GM23338 (cell line): ENCODE measurements at regions not wholly inside any gene's neighbourhood (a gene's known extent, or its start where the extent isn't known, plus 50 kb on each side); places are given as distances from the start of the nearest gene placed in this dataset.

Experiments
- ATAC-seq: fragments of 200-7000 bp; cut with Tn5 transposase; 3 replicates; pipeline ENCODE4 v1.9.1; 2020
- DNase-seq: peaks from one replicate; pipeline ENCODE4 v3.0.0-alpha.2; 2015; ENCODE audit warnings: low spot score
- H2AFZ ChIP-seq: fragments of 200-600 bp; sonication (generic); 2 replicates; pipeline ENCODE4 v1.8.0; 2016; ENCODE audit warnings: antibody characterized with exemption, mild to moderate bottlenecking, moderate library complexity
- H3F3A ChIP-seq: fragments of 200-600 bp; sonication (generic); replicated peaks from 2 replicates; pipeline ENCODE4 v1.8.0; 2017; ENCODE audit warnings: antibody characterized with exemption, mixed run types, low read depth
- H3K27ac ChIP-seq: fragments of 200-600 bp; sonication (generic); 2 replicates; pipeline ENCODE4 v1.6.1; 2016; ENCODE audit warnings: low read depth
- H3K27me3 ChIP-seq: fragments of 200-600 bp; sonication (generic); 2 replicates; pipeline ENCODE4 v1.8.0; 2016; ENCODE audit warnings: mild to moderate bottlenecking, mixed run types, moderate library complexity; ENCODE audit not compliant: insufficient read depth
- H3K36me3 ChIP-seq: fragments of 200-600 bp; sonication (generic); 2 replicates; pipeline ENCODE4 v1.8.0; 2016; ENCODE audit warnings: mild to moderate bottlenecking; ENCODE audit not compliant: insufficient read depth
- H3K4me1 ChIP-seq: fragments of 200-600 bp; sonication (generic); 2 replicates; pipeline ENCODE4 v1.8.0; 2016; ENCODE audit warnings: mild to moderate bottlenecking, moderate library complexity; ENCODE audit not compliant: insufficient read depth
- H3K4me2 ChIP-seq: fragments of 200-600 bp; sonication (generic); 2 replicates; pipeline ENCODE4 v1.7.1; 2017; ENCODE audit warnings: mixed run types
- H3K4me3 ChIP-seq: fragments of 200-600 bp; sonication (generic); 2 replicates; pipeline ENCODE4 v1.6.1; 2016; ENCODE audit warnings: mixed run types
- H3K79me2 ChIP-seq: fragments of 200-600 bp; sonication (generic); replicated peaks from 2 replicates; pipeline ENCODE4 v1.8.0; 2017; ENCODE audit warnings: mild to moderate bottlenecking; ENCODE audit not compliant: insufficient read depth
- H3K9me2 ChIP-seq: fragments of 200-600 bp; sonication (generic); 2 replicates; pipeline ENCODE4 v1.8.0; 2017; ENCODE audit not compliant: insufficient read depth
- H4K20me1 ChIP-seq: fragments of 200-600 bp; sonication (generic); replicated peaks from 2 replicates; pipeline ENCODE4 v1.8.0; 2017; ENCODE audit warnings: mild to moderate bottlenecking; ENCODE audit not compliant: insufficient read depth
- H3K27ac Mint-ChIP-seq: 2 replicates; pipeline ENCODE4 v1.8.0; 2020; ENCODE audit warnings: inconsistent platforms, mild to moderate bottlenecking, moderate library complexity, mixed read lengths
- H3K27me3 Mint-ChIP-seq: 3 replicates; pipeline ENCODE4 v1.8.0; 2022; ENCODE audit warnings: low read depth, mild to moderate bottlenecking, moderate library complexity, mixed read lengths, inconsistent platforms; ENCODE audit not compliant: insufficient read depth, poor library complexity
- H3K36me3 Mint-ChIP-seq: 3 replicates; pipeline ENCODE4 v1.8.0; 2021; ENCODE audit warnings: low read depth, mild to moderate bottlenecking, inconsistent platforms, moderate library complexity, mixed read lengths
- H3K4me1 Mint-ChIP-seq: 3 replicates; pipeline ENCODE4 v1.8.0; 2020; ENCODE audit warnings: mild to moderate bottlenecking, inconsistent platforms, mixed read lengths
- H3K4me3 Mint-ChIP-seq: 3 replicates; pipeline ENCODE4 v1.8.0; 2021; ENCODE audit warnings: moderate library complexity, mild to moderate bottlenecking, inconsistent platforms, mixed read lengths
- H3K9me3 Mint-ChIP-seq: 3 replicates; pipeline ENCODE4 v1.8.0; 2020; ENCODE audit warnings: moderate library complexity, mild to moderate bottlenecking, inconsistent platforms, mixed read lengths
- CREB1 ChIP-seq: fragments of 250-450 bp; sonication (Bioruptor Pico); IDR thresholded peaks from 2 replicates; pipeline ENCODE4 v1.5.0; 2020; ENCODE audit warnings: low read depth, mild to moderate bottlenecking, moderate library complexity
- EZH2 ChIP-seq: fragments of 200-600 bp; sonication (generic); IDR thresholded peaks from one replicate; pipeline ENCODE4 v1.8.0; 2017; ENCODE audit warnings: antibody characterized with exemption, mild to moderate bottlenecking, low read depth; ENCODE audit not compliant: unreplicated experiment
- EZH2phosphoT487 ChIP-seq: fragments of 200-600 bp; sonication (generic); IDR thresholded peaks from one replicate; pipeline ENCODE4 v1.8.1; 2018; ENCODE audit warnings: antibody characterized with exemption; ENCODE audit not compliant: unreplicated experiment
- JUNB ChIP-seq: IDR thresholded peaks from one replicate; pipeline ENCODE4 v1.6.1; 2016; ENCODE audit warnings: antibody characterized with exemption; ENCODE audit not compliant: unreplicated experiment
- NANOG ChIP-seq: IDR thresholded peaks from 2 replicates; pipeline ENCODE4 v1.6.1; 2016; ENCODE audit warnings: antibody characterized with exemption, borderline replicate concordance
- POLR2AphosphoS5 ChIP-seq: IDR thresholded peaks from 2 replicates; pipeline ENCODE4 v1.6.1; 2016; ENCODE audit warnings: antibody characterized with exemption, low read depth
- STAT1 ChIP-seq: IDR thresholded peaks from one replicate; pipeline ENCODE4 v1.6.1; 2016; ENCODE audit warnings: antibody characterized with exemption; ENCODE audit not compliant: unreplicated experiment
- ZNF114 ChIP-seq: fragments of 250-450 bp; sonication (Bioruptor Pico); IDR thresholded peaks from 2 replicates; pipeline ENCODE4 v1.5.0; 2020; ENCODE audit warnings: mild to moderate bottlenecking, moderate library complexity
- ZNF331 ChIP-seq: fragments of 250-450 bp; sonication (Bioruptor Pico); IDR thresholded peaks from 2 replicates; pipeline ENCODE4 v1.5.0; 2020; ENCODE audit warnings: low read depth, mild to moderate bottlenecking, moderate library complexity
- ZNF462 ChIP-seq: fragments of 250-450 bp; sonication (Bioruptor Pico); IDR thresholded peaks from 2 replicates; pipeline ENCODE4 v1.5.0; 2020; ENCODE audit warnings: mild to moderate bottlenecking, moderate library complexity
- TF ChIP-seq, protein P1 (sequence below), 2 experiments: fragments of 200-600 bp in 1 of 2; sonication (generic) in 1 of 2; conservative IDR thresholded peaks; 2 replicates each; pipeline versions ENCODE4 v1.5.1 to v1.6.1; 2016 to 2017; ENCODE audit warnings: antibody characterized with exemption in 2 of 2, low read depth in 2 of 2, mild to moderate bottlenecking in 2 of 2, moderate library complexity in 1 of 2
- TF ChIP-seq, protein P2 (sequence below): IDR thresholded peaks from 2 replicates; pipeline ENCODE4 v1.6.1; 2016; ENCODE audit warnings: antibody characterized with exemption
- TF ChIP-seq, protein P3 (sequence below): IDR thresholded peaks from one replicate; pipeline ENCODE4 v1.6.1; 2018; ENCODE audit warnings: antibody characterized with exemption; ENCODE audit not compliant: unreplicated experiment

DNA sequence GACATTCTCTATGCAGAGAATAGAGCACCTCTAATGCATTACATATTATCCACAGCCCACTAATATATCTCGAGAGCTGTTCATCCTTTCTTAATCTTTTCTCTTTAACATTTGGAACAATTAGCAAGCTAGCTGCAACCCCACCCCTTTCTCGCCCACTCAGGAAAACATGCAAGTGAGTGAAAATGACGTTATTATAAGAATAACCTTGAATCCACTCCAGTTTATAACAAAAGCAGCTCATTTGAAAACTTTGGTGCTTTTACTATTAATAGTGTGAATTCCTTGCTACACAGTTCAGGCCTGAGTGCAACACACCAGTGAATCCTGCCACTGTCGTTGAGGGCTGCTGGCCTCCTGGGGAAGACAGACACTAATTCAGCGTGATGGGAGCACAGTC is 63.3 kb upstream of the BMAL1 start:
- H3K27me3 ChIP-seq: no peaks in the 10 kb centered on the region
- H3K36me3 Mint-ChIP-seq: no peaks in the 10 kb centered on the region
- no peak overlapping the region for H3K4me2 ChIP-seq
- no peak overlapping the region for H3K27ac Mint-ChIP-seq
- no peaks in the 10 kb centered on the region for H3K79me2 ChIP-seq
- TF ChIP-seq CREB1 (CRISPR knock-in tag) (no peak), EZH2phosphoT487 (no peak), ZNF462 (CRISPR knock-in tag) (no peak), POLR2AphosphoS5 (no peak), EZH2 (no peak), ZNF331 (CRISPR knock-in tag) (no peak), ZNF114 (CRISPR knock-in tag) (no peak), STAT1 (no peak), NANOG (no peak), JUNB (no peak)
- TF ChIP-seq, protein P1, sequence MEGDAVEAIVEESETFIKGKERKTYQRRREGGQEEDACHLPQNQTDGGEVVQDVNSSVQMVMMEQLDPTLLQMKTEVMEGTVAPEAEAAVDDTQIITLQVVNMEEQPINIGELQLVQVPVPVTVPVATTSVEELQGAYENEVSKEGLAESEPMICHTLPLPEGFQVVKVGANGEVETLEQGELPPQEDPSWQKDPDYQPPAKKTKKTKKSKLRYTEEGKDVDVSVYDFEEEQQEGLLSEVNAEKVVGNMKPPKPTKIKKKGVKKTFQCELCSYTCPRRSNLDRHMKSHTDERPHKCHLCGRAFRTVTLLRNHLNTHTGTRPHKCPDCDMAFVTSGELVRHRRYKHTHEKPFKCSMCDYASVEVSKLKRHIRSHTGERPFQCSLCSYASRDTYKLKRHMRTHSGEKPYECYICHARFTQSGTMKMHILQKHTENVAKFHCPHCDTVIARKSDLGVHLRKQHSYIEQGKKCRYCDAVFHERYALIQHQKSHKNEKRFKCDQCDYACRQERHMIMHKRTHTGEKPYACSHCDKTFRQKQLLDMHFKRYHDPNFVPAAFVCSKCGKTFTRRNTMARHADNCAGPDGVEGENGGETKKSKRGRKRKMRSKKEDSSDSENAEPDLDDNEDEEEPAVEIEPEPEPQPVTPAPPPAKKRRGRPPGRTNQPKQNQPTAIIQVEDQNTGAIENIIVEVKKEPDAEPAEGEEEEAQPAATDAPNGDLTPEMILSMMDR (conservative IDR thresholded peaks at IDR 0.05; ENCODE audit: low read depth in 2 of 2): no peak
- TF ChIP-seq, protein P2, sequence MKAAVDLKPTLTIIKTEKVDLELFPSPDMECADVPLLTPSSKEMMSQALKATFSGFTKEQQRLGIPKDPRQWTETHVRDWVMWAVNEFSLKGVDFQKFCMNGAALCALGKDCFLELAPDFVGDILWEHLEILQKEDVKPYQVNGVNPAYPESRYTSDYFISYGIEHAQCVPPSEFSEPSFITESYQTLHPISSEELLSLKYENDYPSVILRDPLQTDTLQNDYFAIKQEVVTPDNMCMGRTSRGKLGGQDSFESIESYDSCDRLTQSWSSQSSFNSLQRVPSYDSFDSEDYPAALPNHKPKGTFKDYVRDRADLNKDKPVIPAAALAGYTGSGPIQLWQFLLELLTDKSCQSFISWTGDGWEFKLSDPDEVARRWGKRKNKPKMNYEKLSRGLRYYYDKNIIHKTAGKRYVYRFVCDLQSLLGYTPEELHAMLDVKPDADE: no peak
- TF ChIP-seq, protein P3, sequence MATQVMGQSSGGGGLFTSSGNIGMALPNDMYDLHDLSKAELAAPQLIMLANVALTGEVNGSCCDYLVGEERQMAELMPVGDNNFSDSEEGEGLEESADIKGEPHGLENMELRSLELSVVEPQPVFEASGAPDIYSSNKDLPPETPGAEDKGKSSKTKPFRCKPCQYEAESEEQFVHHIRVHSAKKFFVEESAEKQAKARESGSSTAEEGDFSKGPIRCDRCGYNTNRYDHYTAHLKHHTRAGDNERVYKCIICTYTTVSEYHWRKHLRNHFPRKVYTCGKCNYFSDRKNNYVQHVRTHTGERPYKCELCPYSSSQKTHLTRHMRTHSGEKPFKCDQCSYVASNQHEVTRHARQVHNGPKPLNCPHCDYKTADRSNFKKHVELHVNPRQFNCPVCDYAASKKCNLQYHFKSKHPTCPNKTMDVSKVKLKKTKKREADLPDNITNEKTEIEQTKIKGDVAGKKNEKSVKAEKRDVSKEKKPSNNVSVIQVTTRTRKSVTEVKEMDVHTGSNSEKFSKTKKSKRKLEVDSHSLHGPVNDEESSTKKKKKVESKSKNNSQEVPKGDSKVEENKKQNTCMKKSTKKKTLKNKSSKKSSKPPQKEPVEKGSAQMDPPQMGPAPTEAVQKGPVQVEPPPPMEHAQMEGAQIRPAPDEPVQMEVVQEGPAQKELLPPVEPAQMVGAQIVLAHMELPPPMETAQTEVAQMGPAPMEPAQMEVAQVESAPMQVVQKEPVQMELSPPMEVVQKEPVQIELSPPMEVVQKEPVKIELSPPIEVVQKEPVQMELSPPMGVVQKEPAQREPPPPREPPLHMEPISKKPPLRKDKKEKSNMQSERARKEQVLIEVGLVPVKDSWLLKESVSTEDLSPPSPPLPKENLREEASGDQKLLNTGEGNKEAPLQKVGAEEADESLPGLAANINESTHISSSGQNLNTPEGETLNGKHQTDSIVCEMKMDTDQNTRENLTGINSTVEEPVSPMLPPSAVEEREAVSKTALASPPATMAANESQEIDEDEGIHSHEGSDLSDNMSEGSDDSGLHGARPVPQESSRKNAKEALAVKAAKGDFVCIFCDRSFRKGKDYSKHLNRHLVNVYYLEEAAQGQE: no peak
- H3K9me2 ChIP-seq: no peaks in the 10 kb centered on the region
- ATAC-seq: no peak
- peaks cover 14% of the 10 kb centered on the region for H3K4me1 Mint-ChIP-seq
- H3K9me3 Mint-ChIP-seq: no peaks in the 10 kb centered on the region
- peaks cover 1% of the 10 kb centered on the region for H3K27me3 Mint-ChIP-seq
- no peak for DNase-seq
- no peak overlapping the region for H3K4me3 ChIP-seq
- no peaks in the 10 kb centered on the region for H3K4me1 ChIP-seq
- H3F3A ChIP-seq: no peaks in the 10 kb centered on the region
- H2AFZ ChIP-seq: no peak overlapping the region
- H3K36me3 ChIP-seq: no peaks in the 10 kb centered on the region
- H3K4me3 Mint-ChIP-seq: no peak overlapping the region
- no peaks in the 10 kb centered on the region for H4K20me1 ChIP-seq
- H3K27ac ChIP-seq: no peak overlapping the region
